CD4-positive, alpha-beta T cell treated with Interleukin-2 at 100 ng/mL for 4 hours (primary cell): ENCODE measurements at regions not wholly inside any gene's neighbourhood (a gene's known extent, or its start where the extent isn't known, plus 50 kb on each side); places are given as distances from the start of the nearest gene placed in this dataset.
"Not testable (repeated sequence)": the region's sequence is repeated elsewhere in the genome, so short reads cannot be mapped to it uniquely, and the experiment has no call there.

Experiments used
- DNase-seq: peaks from one replicate; pipeline ENCODE4 v3.0.0-alpha.2; 2020; ENCODE audit warnings: low spot score

DNA sequence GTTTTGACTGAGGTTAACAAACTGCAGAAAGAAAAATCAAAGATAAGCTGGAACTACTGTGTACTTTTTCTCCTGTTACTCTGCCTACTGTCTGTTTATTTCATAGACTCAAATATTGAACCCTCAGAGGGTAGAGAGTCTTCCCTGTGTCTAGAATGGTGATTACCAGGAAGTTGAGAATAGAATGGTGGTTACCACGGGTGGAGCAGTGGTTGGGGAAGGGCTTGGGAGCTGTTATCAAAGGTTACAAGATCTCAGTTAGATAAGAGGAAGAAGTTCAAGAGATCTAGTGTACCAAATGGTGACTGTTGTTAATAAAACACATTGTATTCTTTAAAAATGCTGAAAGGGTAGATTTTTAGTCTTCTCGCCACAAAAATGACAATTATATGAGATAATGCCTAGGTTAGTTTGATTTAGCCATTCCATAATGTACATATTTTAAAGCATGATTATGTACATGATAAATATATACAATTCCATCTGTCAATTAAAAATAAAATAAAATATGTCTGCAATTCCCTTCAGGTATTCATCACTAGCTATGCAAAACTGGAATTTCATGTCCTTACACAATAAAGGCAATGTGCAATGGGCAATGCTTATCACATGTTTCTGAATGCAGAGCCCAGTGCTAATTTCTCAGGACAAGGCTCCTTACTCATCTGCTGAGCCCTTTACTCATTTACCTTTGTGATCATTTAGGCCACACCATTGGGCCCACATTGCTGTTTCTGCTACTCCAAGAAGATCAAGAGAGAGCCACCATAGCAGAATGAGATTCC is 474.3 kb upstream of the CAMK1G start:
- DNase-seq, result no peak

GRCh38 chr1:209113521-209113920 is 470.0 kb upstream of the CAMK1G start:
- DNase-seq, result no peak

- no peak for DNase-seq
Measured at GRCh38 chr1:209116705-209117104, 466.8 kb upstream of the CAMK1G start.

DNA sequence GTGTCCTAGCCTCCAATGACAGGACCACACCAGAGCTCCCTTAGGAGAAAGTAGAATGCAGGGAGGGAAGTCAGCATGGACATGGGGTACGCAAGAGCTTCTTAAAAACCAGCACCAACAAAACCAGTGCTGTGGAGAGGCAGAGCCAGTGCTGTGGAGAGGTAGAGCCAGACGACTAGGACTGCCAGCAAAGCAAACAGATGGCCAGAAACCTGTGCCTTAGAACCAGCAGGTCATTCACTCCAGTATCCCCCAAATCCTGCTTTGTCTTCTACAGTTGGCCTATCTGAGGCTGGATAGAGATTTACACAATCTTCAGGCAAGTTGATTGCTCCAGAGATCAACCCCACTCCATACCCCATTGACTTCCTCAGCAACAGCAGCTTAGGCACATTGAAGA is 459.9 kb upstream of the CAMK1G start:
- no peak for DNase-seq

- not testable (repeated sequence) for DNase-seq
Measured at GRCh38 chr1:209129091-209129490, 454.4 kb upstream of the CAMK1G start.

- no peak for DNase-seq
Measured at GRCh38 chr1:209130886-209131285, 452.6 kb upstream of the CAMK1G start.

GRCh38 chr1:209132736-209133467 is 450.6 kb upstream of the CAMK1G start:
- DNase-seq, result no peak

- no peak for DNase-seq
Measured at GRCh38 chr1:209134001-209134400, 449.5 kb upstream of the CAMK1G start.

GRCh38 chr1:209143916-209144315 is 439.6 kb upstream of the CAMK1G start:
- DNase-seq, result no peak

GRCh38 chr1:209150114-209150513 is 433.4 kb upstream of the CAMK1G start:
- DNase-seq, result no peak

DNA sequence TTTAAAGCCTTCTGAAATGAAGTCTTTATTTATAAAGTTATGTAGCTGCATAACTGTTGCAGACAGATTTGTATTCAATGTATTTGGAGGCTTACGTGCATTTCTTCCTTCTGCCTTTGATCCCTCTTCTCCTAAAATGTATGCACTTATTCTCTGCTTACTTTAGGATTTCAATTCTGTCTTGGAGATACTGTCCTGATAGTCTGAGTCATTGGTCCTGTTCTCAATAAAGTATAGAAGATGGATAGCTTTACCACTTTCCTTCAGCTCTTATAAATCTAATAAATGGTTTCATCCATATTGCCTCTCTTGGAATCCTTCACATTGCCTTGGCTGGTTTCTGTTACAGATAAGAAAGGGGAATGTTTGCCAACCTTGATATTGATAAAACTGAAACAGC is 430.1 kb upstream of the CAMK1G start:
- no peak for DNase-seq

DNA sequence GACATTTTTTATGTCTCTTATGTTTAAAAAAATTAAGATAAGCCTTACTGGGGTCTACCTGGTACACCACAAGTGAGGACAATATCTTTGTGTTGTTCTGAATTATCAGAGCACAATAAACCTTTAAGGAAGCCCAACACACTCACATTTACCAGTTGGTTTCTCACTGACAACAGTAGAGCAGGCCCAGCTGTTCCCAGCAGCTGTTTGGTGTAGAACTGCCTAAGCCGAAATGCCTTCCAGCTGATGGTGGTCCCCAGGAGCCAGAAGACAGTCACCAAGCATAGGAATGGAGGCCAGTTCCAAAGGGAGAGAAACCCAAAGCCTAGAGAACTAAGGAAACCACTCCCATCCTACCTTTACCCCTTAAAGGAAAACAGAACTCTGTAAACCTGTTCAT is 428.6 kb upstream of the CAMK1G start:
- DNase-seq, result no peak

- DNase-seq, result no peak
Measured at GRCh38 chr1:209155546-209155945, 428.0 kb upstream of the CAMK1G start.

DNA sequence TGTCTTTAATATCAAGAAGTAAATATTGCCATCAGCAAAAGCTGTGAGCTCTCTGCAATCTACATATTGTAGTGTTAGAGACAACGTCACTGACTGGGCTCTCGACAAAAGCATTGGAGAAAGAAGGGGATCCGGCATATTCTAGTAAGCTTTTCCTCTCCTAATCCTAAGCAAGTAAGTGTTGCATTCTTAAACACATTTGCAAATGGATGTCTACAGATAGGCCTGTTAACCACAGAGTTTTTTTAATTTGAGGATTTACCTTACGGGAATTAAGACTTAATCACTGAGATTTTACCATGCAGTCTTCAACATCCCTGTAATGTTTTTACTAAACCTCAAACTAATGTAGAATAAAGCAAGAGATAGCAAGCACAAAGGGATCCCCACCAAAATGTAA is 426.5 kb upstream of the CAMK1G start:
- no peak for DNase-seq

DNA sequence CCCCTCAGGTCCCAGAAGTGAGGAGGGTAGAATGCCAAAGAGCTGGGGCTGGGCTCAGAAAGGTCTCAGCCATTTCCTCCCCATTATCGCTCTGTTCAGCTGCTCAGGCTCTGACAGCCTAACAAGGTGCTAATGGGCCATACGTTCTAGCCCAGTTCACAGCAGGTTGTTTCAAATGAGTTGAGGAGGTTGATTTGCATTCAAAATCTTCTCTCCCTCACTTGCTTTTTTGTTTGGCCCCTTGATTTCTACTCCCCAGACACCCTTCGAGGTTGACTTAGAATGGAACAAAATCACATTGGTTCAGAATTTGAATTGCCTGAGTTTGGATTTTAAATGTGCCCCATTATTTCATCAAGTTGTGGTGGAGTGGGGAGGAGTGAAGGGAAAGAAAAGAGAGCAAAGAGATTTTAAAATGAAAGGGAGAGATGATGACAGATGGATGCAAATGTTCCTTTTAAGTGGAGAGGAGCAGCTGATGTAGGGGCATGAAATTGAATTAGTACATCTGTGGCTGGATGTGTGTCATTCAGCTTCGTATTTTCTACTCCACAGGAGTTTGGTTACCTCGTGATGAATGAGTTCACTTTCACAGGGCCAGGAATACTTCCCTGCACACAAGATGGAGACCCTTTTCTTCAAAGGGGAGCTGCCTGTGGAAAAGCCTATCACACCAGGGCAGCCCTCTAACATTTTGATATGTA is 425.8 kb upstream of the CAMK1G start:
- no peak for DNase-seq

DNA sequence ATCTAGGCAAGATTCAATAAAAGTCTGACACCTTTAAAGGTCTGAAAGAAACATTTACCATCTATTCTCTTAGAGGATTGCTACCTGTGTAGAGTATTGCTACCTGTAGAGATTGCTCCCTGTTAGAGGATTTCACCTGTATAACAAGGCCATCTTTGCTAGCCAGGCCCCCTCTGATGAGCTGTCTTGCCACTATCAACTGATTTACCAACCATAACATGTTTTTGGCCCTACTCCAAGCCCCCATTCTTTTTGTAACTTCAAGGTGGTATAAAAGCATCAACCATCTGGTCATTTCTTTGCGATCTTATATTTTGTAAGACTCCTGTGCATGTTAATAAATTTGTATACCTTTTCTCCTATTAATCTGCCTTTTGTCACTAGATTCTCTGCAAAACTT is 424.7 kb upstream of the CAMK1G start:
- no peak for DNase-seq

DNA sequence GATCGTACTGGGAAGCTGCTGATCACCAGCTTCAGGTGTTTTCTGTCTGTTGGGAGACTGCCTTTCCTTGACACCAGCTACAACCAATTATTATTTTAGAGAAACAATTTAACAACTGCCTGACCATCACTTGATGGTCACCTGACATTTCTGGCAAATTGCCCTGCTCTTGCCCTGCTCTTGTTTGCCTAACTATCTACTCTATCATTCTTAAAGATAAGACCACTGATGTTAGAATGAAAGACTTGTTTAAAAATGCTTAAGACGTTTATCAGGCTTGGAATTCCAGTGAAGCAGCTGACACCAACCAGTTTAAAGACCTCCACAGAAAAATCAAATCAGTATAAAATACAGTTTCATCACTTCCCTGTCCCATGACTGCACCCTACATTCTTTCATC is 423.3 kb upstream of the CAMK1G start:
- no peak for DNase-seq

DNA sequence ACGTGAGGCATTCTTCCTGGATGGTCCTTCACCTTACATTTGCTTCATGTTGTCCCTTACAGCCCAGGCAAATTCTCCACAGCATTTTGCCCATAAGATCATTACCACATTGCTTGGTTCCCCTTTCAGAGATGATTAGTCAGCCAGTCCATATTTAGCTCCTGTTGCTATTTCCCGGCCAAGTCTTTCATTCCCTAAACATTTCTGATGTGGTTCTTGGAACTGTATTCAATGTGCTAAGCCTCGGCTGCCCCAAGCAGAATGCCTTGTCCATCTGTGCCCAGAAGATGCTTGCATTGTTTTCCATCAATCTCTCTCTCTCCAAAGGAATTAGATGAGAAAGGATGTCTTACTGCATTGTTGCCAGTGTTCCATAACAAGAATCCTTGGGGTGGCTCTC is 420.9 kb upstream of the CAMK1G start:
- DNase-seq, result no peak

DNA sequence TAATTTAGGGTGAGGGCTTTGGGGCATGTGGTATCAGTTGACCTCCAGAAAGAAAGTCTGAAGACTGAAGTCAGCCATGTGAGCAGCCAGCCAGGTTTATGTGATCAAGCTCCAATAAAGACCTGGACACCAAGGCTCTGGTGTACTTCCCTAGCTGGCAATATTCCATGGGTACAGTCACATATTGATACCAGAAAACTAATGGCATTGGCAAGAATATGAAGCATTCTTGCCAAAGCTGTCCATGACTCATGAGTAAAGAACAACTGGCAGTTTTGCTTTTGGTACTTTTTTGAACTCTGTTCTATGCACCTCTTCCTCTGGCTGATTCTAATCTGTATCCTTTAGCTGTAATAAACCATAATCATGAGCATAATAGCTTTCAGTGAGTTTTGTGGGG is 415.3 kb upstream of the CAMK1G start:
- DNase-seq, result no peak

GRCh38 chr1:209171151-209171550 is 412.4 kb upstream of the CAMK1G start:
- DNase-seq, result no peak

DNA sequence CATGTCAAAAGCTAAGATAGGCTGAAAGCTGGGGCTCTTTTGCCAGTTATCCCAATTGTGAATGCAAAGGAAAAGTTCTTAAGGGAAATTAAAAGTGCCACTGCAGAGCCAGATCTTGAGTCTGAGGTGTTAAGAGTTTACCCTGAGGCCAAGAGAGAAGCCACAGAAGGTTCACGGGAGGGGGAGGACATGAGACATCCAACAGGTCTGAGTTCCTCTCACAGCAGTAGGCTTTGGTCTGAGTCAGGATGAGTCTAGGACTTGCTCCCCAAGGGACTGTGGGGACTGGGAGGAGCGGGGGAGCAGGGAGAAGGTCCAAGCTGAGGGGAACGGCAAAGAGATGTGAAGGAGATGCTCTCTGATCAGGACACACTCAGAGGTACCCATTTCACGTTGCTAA is 411.2 kb upstream of the CAMK1G start:
- no peak for DNase-seq

DNA sequence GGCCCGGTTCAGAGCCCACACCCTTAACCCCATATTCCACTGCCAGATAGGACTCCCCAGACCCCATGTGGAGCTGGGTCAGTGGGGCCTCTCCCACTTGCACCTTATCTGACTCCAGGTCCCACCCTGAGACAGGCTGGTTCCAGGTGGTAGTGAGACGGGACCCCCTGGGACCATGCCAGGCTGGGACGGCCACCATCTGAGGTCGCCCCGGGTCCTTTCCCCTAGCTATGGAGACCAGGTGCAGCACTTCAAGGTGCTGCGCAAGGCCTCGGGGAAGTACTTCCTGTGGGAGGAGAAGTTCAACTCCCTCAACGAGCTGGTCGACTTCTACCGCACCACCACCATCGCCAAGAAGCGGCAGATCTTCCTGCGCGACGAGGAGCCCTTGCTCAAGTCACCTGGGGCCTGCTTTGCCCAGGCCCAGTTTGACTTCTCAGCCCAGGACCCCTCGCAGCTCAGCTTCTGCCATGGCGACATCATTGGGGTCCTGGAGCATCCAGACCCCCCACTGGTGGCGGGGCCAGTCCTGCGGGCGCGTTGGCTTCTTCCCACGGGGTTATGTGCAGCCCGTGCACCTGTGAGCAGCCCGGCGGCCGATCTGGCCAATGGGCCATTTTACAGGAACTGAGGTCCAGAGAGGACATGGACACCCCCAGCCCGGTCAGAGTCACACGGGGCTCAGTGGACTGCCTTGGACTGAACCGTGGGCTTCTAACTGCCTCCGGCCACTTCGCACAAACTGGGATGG is 410.5 kb upstream of the CAMK1G start:
- not testable (repeated sequence) for DNase-seq
